SK-N-MC (cell line): ENCODE measurements at regions not wholly inside any gene's neighbourhood (a gene's known extent, or its start where the extent isn't known, plus 50 kb on each side); places are given as distances from the start of the nearest gene placed in this dataset.

Source experiments
- DNase-seq: peaks from one replicate; pipeline ENCODE4 v3.0.0-alpha.2; 2011; ENCODE audit warnings: low read depth, low spot score
- H3K27ac ChIP-seq: fragments of 200-600 bp; sonication (generic); 2 replicates; pipeline ENCODE4 v1.5.1; 2016; ENCODE audit warnings: mixed run types
- H3K36me3 ChIP-seq: fragments of 200-600 bp; sonication (generic); 2 replicates; pipeline ENCODE4 v1.6.1; 2017; ENCODE audit warnings: antibody characterized with exemption, low read length, mixed read lengths; ENCODE audit not compliant: insufficient read depth
- H3K4me3 ChIP-seq: fragments of 200-600 bp; sonication (generic); 2 replicates; pipeline ENCODE4 v1.5.1; 2016
- H3K9ac ChIP-seq: fragments of 200-600 bp; sonication (generic); 2 replicates; pipeline ENCODE4 v1.8.0; 2017; ENCODE audit warnings: mixed run types, mixed read lengths; ENCODE audit not compliant: insufficient read length
- H3K9me3 ChIP-seq: fragments of 200-600 bp; sonication (generic); 2 replicates; pipeline ENCODE4 v1.6.1; 2017; ENCODE audit warnings: low read depth, mild to moderate bottlenecking, antibody characterized with exemption, low read length, moderate library complexity, mixed read lengths
- EZH2 ChIP-seq: fragments of 200-600 bp; sonication (generic); IDR thresholded peaks from one replicate; pipeline ENCODE4 v1.6.1; 2017; ENCODE audit warnings: antibody characterized with exemption
- FOXP2 ChIP-seq: optimal IDR thresholded peaks from 2 replicates; pipeline ENCODE3; 2011; ENCODE audit warnings: mild to moderate bottlenecking, moderate library complexity; ENCODE audit not compliant: insufficient read depth; ENCODE audit errors: extremely low read length, control extremely low read depth
- POLR2AphosphoS5 ChIP-seq: IDR thresholded peaks from 2 replicates; pipeline ENCODE4 v1.6.1; 2012; ENCODE audit warnings: mild to moderate bottlenecking, low read depth, low read length, borderline replicate concordance

DNA sequence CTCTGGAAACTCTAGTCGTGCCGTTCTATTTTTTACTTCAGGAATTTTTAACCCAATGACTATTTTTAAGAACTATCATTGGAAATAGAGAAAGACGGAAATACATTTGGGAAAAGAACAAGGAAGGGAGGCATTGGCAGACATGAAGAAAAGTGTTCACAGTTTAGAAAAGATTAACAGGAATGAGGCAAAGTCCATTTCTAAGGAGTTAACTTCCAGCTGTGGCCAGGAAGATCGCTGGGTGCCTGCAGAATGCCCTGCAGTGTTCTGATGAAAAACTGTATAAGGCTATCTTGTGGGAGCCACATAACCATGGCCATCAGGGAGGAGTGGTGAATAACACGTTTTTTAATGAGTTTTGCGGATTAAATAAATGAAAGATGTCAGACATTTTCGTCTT, 150.6 kb upstream of the VCX3A start:
- no peaks in the 10 kb centered on the region for H3K36me3 ChIP-seq
- no peak overlapping the region for H3K27ac ChIP-seq
- no peak for TF ChIP-seq EZH2
- no peak for TF ChIP-seq POLR2AphosphoS5
- TF ChIP-seq FOXP2 = no peak
- H3K9me3 ChIP-seq = no peaks in the 10 kb centered on the region
- no peak overlapping the region for H3K4me3 ChIP-seq
- no peak overlapping the region for H3K9ac ChIP-seq
- DNase-seq = no peak

DNA sequence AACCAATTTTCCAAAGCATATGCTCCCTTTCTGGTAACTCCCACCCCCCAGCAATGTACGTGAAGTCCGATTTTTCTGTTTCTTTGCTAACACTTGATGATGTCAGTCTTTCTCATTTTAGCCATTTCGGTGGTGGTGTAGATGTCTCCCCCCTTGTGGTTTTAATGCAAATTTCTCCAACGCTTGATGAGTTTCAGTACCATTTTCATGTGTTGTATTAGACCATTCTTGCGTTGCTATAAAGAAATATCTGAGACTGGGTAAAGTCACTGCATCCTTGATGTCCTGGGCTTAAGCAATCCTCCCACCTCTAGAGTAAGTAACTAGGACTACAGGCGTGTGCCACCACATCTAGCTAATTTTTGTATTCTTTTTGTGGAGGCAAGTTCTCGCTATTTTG, 148.4 kb upstream of the VCX3A start:
- no peak overlapping the region for H3K4me3 ChIP-seq
- no peak for DNase-seq
- no peak for TF ChIP-seq FOXP2
- TF ChIP-seq POLR2AphosphoS5 = no peak
- TF ChIP-seq EZH2 = no peak
- H3K9ac ChIP-seq = no peak overlapping the region
- no peak overlapping the region for H3K27ac ChIP-seq
- H3K36me3 ChIP-seq = no peaks in the 10 kb centered on the region
- no peaks in the 10 kb centered on the region for H3K9me3 ChIP-seq

DNA sequence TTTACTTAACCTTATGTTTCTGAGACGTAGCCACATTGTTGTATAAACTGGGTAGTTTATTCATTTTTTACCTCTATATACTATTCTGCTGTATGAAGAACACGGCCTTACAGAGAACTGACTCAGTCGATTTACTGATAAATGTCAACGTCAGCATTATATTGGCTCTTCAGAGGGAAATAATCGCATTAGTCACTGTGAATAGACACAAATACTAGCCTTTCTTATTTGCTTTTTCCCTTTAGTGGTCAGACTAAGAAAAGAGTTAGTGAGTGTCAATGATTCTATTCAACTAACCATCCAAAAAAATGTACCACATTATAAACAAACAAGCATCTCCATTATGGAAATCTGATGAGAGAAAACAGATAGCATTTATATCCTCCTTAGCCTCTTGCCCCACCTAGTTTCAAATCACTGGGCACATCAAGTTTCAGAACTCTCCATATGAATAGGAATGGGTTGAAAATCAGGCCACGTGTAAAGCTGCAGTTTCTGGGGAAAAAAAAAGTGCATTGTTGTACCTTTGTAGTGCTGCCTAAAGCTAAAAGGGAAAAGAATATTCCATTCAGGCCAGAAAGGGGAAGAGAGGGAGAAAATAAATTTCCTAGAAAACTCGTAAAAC, 146.7 kb upstream of the VCX3A start:
- Histone ChIP-seq H3K4me3 (no peak overlapping the region), H3K27ac (no peak overlapping the region), H3K9me3 (no peaks in the 10 kb centered on the region), H3K36me3 (no peaks in the 10 kb centered on the region), H3K9ac (no peak overlapping the region)
- TF ChIP-seq EZH2 = no peak
- no peak for TF ChIP-seq POLR2AphosphoS5
- no peak for TF ChIP-seq FOXP2
- no peak for DNase-seq

DNA sequence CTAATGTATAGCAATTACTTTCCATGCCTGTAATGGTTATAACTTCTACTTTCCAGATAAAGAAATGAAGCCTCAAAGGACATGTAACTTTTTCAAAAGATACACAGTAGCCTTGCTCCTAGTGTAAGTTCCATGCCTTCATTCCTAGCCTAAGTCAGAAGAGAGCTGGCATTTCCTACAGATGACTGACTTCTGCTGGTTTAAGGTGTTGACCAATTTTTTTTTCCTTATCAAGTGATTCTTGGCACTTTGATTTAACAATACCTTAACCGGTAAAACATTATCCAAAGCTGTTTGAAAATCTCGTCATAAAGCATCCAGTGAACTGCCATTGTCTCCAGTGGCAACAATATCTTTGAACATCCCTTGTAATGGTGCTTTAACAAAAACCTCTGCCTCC, 145.1 kb upstream of the VCX3A start:
- Histone ChIP-seq H3K9me3 (no peaks in the 10 kb centered on the region), H3K9ac (no peak overlapping the region), H3K27ac (no peak overlapping the region), H3K36me3 (no peaks in the 10 kb centered on the region), H3K4me3 (no peak overlapping the region)
- no peak for DNase-seq
- TF ChIP-seq POLR2AphosphoS5 = no peak

DNA sequence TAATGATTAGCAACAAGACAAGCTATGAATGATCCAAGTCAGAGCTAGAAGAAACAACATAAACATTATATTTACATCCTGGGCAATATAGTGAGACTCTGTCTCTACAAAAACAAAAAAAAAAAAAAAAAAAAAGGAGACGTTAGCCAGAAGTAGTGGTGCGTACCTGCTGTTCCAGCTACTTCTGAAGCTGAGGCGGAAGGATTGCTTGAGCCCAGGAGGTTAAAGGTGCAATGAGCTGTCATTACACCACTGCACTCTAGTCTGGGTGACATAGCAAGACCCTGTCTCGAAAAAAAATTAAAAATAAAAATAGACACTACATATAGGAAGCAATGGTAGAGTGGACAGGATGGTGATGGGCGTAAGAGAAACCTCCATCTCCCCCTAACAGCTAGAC, 144.6 kb upstream of the VCX3A start:
- TF ChIP-seq EZH2 (no peak), FOXP2 (no peak), POLR2AphosphoS5 (no peak)
- Histone ChIP-seq H3K4me3 (no peak overlapping the region), H3K36me3 (no peaks in the 10 kb centered on the region), H3K9me3 (no peaks in the 10 kb centered on the region), H3K9ac (no peak overlapping the region), H3K27ac (no peak overlapping the region)
- DNase-seq = no peak

DNA sequence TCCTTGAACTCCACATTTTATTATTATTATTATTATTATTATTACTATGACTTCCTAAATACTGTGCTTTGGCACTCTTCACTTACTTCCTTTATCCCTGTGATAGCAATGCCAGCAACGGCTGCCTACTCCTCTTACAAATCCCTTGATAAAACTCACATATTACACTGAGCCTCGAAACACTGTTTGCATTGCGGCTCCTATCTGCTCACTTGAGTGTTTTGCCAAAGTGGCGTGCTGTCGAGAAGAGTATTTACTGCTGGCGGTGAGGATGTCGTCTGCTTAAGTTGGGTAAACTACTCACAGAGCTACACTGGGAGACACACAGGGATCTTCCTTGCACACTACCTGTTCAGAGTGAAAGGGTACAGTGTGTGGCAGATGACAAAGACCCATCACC, 143.4 kb upstream of the VCX3A start:
- Histone ChIP-seq H3K27ac (no peak overlapping the region), H3K9me3 (no peaks in the 10 kb centered on the region), H3K4me3 (no peak overlapping the region), H3K9ac (no peak overlapping the region), H3K36me3 (no peaks in the 10 kb centered on the region)
- no peak for DNase-seq
- TF ChIP-seq FOXP2 = no peak
- no peak for TF ChIP-seq EZH2
- TF ChIP-seq POLR2AphosphoS5 = no peak

DNA sequence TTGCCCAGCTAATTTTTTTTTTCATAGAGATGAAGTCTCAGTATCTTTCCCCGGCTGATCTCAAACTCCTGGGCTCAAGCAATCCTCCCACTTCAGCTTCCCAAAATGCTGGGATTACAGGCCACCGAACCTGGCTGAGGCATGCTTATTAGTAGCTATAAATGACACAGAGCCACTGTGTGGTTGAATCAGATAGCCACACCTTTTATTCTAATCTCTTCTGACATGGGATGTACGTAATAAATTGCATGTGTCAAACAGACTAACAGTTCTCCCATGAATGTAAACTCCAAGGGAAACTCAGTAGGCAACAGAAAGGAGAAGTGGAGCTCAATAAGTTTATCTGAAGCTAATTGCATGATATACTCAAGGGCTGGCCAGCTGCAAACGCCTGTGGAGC, 139.8 kb upstream of the VCX3A start:
- no peak for DNase-seq
- no peaks in the 10 kb centered on the region for H3K36me3 ChIP-seq
- H3K4me3 ChIP-seq = no peak overlapping the region
- H3K9me3 ChIP-seq = no peaks in the 10 kb centered on the region
- no peak overlapping the region for H3K9ac ChIP-seq
- TF ChIP-seq POLR2AphosphoS5 = no peak
- TF ChIP-seq EZH2 = no peak
- TF ChIP-seq FOXP2 = no peak
- no peak overlapping the region for H3K27ac ChIP-seq

DNA sequence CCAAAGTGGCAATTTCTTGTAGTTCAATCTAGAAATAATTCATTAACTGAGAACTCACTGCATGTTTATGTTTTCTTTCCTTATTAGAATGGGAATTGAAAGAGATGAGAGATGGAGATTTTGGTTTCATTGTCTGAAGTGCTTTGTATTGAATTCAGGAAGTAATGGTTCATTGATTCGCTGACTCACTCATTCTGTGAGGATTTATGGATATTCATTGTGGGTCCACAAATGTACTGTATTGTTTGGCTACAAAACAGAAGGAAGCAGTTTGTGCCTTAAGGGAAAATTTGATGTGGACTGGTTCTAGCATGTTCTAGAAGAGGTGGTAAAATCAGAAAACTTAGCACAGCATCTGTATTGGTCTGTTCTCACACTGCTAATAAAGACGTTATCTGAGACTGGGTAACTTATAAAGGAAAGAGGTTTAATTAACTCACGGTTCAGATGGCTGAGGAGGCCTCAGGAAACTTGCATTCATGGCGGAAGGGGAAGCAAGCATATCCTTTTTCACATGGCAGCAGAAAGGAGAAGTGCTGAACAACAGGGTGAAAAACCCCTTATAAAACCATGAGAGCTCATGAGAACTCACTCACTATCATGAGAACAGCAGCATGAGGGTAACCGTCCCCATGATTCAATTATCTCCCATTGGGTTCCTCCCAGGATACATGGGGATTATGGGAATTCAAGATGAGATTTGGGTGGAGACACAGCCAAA, 132.3 kb upstream of the VCX3A start:
- Histone ChIP-seq H3K9me3 (no peaks in the 10 kb centered on the region), H3K4me3 (no peak overlapping the region), H3K9ac (no peak overlapping the region), H3K27ac (no peak overlapping the region), H3K36me3 (no peaks in the 10 kb centered on the region)
- TF ChIP-seq EZH2 (no peak), POLR2AphosphoS5 (no peak), FOXP2 (no peak)
- no peak for DNase-seq

DNA sequence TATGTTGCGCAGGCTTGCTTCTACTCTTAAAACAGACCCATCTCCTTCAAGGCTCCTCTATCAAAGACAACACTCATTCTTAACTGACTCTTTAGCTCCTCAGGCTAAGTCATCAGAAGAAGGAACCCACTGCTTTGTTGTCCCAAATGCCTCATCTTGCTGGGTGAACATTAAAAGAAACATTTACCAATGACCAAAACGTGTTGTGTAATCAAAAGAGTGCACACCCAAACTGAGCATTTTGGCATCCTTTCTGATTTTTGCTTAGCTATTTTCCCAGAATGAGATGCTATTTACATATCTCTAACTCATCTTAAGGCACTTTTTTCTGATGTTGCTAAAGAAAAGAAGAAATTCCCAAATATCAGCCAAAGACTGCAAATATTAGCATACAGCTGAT, 131.7 kb upstream of the VCX3A start:
- TF ChIP-seq POLR2AphosphoS5 (no peak), EZH2 (no peak), FOXP2 (no peak)
- DNase-seq = no peak

More for the DNA sequence above, 131.7 kb upstream of the VCX3A start:
- Histone ChIP-seq H3K36me3 (no peaks in the 10 kb centered on the region), H3K4me3 (no peak overlapping the region), H3K27ac (no peak overlapping the region), H3K9me3 (no peaks in the 10 kb centered on the region), H3K9ac (no peak overlapping the region)
